GM18505 (cell line): ENCODE measurements at regions not wholly inside any gene's neighbourhood (a gene's known extent, or its start where the extent isn't known, plus 50 kb on each side); places are given as distances from the start of the nearest gene placed in this dataset.
A peak's percentile ranks its signal among the peaks of the same experiment; 100 is the strongest.

Experiments used
- ATAC-seq: cut with Tn5 transposase; IDR thresholded peaks from one replicate; pipeline ENCODE4 v1.9.1; 2021; ENCODE audit not compliant: unreplicated experiment
- POLR2A ChIP-seq: IDR thresholded peaks from 4 replicates; pipeline ENCODE4 v1.6.1; 2011; ENCODE audit warnings: borderline replicate concordance; ENCODE audit not compliant: insufficient read depth, insufficient read length; ENCODE audit errors: extremely low read depth

- no peak for ATAC-seq
- TF ChIP-seq POLR2A, result no peak
Observed at GRCh38 chr21:17979763-17980162, 160.6 kb upstream of the C21orf91 start.

GRCh38 chr21:17978895-17979294 lies 159.7 kb upstream of the C21orf91 start:
- no peak for ATAC-seq
- TF ChIP-seq POLR2A, result no peak

- no peak for TF ChIP-seq POLR2A
- no peak for ATAC-seq
Observed at GRCh38 chr21:17976691-17977090, 157.5 kb upstream of the C21orf91 start.

- TF ChIP-seq POLR2A, result no peak
- ATAC-seq, result no peak
Observed at GRCh38 chr21:17976139-17976538, 157.0 kb upstream of the C21orf91 start.

DNA sequence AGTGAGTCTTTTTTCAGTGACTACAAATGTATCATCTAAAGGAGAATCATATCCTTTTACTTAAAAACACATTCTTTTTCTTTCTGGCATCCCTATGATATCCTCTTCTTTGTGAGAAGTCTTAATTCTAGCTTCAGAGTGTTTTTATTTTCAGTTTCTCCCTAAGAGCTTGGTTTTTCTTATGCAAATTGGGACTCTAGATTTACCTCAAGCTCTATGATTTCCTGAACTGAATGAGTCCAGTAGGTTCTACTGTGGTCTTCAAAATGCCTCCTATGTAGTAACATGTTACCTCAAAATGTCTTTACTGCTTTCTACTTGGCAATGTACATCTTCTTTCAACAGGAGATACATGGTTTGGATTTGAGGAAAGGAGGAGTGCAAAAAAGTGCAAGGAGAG lies 148.2 kb upstream of the C21orf91 start:
- TF ChIP-seq POLR2A, result no peak

DNA sequence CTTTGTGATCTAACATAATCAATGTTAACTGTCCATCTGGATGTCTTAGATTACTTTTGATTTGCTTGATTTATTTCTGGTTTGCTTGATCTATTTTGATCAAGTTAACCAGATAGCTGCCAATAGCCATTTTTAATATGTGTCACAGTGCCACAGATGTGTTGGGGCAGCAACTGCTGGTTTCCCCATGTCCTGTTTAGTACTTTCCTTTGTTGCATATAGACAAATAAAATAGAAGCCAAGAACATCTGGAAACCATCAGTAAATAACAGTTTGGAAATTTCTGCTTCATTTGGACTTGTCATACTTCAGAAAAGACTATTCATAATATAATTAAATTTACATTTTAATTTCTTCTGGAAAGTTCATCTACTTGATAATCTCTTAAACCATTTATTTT lies 145.6 kb upstream of the C21orf91 start:
- TF ChIP-seq POLR2A, result no peak
- no peak for ATAC-seq

More for the DNA sequence above, 148.2 kb upstream of the C21orf91 start:
- ATAC-seq, result no peak

- no peak for TF ChIP-seq POLR2A
- ATAC-seq, result no peak
Observed at GRCh38 chr21:17964199-17964598, 145.0 kb upstream of the C21orf91 start.

GRCh38 chr21:17950591-17950990 lies 131.4 kb upstream of the C21orf91 start:
- ATAC-seq, result no peak
- no peak for TF ChIP-seq POLR2A

- TF ChIP-seq POLR2A, result no peak
- no peak for ATAC-seq
Observed at GRCh38 chr21:17949421-17949820, 130.3 kb upstream of the C21orf91 start.

DNA sequence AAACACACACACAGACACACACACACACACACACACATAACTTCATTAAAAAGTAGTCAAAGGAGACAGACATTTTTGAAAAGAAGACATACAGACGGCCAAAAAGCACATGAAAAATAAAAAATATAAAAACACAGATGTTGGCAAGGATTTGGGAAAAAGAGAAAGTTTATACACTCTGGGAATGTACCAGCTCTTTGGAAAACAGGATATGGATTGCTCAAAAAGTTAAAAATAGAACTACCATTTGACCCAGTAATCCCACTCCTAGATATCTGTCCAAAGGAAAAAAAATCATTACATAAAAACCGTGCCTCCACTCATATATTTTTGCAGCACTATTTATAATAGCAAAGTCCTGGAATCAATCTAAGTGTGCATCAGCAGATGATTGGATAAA lies 128.4 kb upstream of the C21orf91 start:
- no peak for TF ChIP-seq POLR2A
- ATAC-seq, result no peak

DNA sequence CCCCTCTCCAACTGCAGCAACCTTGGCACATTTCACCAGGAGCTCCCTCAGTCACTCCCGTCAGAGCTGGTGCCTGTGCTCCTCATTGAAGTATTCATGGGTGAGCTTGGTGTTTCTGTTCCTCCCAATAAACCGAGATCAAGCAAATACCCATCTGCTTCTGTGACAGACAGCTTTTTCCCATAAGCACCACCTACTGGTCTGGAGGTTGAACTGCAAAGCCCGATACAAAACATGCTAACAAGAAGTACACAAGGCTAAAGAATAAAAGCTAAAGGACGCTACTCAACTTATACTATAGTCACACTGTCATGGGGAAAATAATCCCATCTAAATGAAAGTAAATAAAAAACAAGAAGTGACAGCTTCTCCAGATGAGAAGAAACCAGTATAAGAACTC lies 111.9 kb upstream of the C21orf91 start:
- no peak for TF ChIP-seq POLR2A
- ATAC-seq, result no peak

DNA sequence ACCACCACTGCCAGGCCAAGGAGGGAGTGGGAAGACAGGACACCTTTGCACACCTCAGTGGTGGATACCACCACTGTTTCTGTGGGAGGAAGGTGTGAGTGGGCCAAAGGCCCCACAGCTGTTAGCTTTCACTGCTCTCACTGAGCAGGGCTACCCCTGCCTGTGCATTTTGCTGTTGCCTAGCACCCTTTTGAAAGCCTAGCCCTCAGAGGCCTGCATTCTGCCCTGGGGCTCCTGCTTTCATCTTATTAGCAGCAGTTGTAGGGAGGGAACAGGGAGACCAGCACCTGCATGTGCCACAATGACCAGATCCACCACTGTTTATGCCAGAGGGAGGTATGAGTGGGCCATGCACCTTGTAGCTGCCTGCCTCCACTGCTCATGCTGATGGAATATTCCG lies 110.9 kb upstream of the C21orf91 start:
- no peak for ATAC-seq
- no peak for TF ChIP-seq POLR2A

GRCh38 chr21:17929510-17929909 lies 110.4 kb upstream of the C21orf91 start:
- TF ChIP-seq POLR2A, result no peak
- ATAC-seq, result no peak

DNA sequence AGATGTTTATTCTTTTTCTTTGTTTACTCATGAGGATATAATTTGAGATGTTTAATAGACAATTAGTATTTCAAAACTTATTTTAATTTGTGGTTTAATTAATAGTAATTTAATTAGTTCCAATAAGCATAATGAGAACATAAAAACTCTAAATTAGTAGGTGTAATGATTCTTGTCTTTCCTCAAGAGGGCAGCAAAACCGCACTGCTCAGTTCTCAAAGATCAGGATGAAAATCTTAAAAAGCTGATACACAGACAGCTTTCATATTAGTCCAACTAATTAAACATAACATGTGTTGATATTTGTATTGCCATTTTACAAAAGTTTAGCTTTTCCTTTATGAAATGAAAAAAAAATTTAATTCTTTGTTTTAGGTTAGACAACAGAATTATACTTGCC lies 106.7 kb upstream of the C21orf91 start:
- TF ChIP-seq POLR2A, result no peak
- no peak for ATAC-seq

DNA sequence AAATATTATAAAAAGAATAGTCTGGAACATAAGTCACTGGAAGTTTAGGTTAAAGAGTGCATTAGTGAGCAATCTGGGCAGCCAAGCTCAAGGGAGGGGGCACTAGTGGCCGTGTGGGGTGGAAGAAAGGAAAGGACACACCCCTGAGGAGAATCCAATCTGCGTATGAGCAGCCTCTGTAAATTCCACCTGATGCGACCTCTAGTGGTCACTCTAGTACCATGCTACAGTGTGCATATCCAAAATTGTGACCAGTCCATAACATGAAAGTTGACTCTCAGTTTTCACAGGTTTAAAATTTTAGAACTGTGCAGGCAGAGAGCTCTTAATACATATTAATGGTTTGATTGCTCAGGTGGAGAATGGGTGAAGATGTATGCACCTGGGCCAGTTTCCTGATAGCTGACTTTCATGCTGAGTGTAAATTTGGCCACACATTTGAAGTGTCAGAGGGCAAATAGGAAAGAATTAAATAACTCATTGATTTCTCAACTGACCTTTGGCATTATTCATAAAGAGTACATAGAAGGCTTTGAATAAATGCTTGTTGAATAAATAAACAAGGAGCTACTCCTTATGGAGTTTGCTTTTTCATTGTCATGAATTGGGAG lies 105.9 kb upstream of the C21orf91 start:
- peak; percentile 97 for ATAC-seq
- no peak for TF ChIP-seq POLR2A
